ENCODE measurements at regions not wholly inside any gene's neighbourhood (a gene's known extent, or its start where the extent isn't known, plus 50 kb on each side); places are given as distances from the start of the nearest gene placed in this dataset.
"Not testable (repeated sequence)": the region's sequence is repeated elsewhere in the genome, so short reads cannot be mapped to it uniquely, and the experiment has no call there.

DNA sequence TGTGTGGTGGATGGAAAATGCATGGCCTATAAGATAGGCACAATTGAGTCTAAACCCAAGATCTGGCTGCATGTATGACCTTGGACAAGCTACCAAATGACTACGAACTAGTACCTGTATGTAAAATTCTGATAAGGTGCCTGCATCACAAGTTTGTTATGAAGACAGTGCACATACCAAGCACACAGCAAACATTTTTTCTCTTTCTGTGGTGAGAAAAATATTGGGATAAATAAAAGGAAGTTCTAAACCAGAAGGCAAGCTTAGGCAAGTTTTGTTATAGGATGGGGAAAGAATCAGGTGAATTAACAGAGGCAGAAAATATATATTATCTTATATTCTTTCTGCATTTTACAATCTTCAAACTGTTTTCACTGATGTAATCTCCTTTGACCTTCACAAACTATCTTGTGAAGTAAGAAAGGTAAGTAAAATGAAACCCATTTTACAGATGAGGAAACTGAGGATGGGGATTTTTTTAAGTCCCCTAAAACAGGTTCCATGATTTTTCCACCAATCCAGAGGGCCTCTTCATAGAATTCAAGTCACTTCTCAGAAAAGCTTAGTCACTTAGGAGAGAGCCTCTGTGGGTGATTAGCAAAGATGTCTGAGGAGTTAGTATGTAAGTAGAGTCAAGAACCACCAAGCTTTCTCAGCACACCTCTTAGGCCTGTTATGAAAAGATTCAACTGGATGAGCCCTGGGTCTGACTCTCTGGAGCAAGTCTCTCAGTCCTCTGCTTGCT, 132.0 kb upstream of the RAP1B start:
- DNase-seq (ENCODE audit: low read depth in 2 of 3, low spot score in 1 of 3), result no peak

DNA sequence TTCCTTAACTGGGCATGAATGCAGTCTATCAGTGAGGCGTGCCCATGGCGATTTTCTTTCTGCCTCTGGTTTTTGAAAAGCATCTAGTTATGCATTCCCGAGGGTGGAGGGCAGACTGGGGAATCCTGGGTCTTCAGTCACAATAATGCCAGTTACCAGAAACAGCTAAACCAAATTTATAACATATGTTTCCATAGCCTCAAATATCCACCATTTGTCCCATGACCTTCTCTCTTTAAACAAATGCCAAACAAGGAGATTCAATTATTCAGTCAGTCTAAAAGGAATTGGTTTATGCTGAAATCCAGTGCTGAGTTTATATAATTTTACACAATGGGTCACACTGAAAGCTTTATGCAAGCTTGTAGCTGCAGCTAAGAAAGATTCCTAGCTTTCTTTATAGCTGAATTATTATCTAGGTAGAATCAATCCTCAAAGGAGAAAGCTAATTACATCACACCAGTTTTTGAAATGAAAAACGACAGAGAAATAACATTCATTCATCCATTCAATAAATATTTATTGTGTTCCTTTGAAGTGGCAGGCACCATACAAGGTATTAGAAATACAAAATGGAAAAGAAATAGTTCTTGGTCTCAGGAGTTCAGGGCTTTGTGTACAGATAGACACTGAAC, 131.3 kb upstream of the RAP1B start:
- DNase-seq (ENCODE audit: low read depth in 2 of 3, low spot score in 1 of 3), result no peak

DNA sequence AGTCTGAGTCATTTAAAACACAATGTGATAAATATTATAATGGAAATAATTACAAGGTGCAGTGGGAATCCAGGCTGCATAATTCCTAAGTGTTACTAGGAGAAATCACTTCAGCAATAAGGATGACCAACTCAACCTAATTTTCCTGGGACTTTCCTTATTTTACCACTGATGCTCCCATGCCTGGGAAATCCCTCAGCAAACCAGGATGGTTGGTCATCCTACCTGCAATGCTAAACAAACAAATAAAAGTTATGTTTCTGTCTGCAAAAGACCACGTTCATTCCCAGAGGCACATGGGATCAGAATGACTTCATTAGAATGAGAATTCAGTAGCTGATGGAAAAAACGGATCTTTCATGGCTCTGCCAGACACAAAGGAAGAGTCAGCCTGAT, 130.8 kb upstream of the RAP1B start:
- DNase-seq (ENCODE audit: low read depth in 2 of 3, low spot score in 1 of 3), result no peak

DNA sequence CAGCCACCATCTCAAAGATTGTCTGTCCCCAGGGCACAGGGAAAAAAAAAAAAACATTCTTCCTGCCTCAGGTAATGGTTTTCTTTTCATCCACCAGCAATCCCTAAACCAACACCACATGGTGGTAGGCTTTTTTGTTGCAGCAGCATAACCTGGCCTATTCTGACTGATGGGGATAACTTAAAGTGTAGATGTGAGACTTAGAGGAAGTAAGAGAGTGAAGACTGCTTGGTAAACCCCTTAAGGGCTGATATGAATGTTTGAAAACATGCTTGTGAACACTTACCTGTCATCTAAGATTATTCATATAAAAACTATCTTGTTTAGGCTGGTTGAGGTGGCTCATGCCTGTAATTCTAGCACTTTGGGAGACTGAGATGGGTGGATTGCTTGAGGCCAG, 130.2 kb upstream of the RAP1B start:
- no peak for DNase-seq (ENCODE audit: low read depth in 2 of 3, low spot score in 1 of 3)

DNA sequence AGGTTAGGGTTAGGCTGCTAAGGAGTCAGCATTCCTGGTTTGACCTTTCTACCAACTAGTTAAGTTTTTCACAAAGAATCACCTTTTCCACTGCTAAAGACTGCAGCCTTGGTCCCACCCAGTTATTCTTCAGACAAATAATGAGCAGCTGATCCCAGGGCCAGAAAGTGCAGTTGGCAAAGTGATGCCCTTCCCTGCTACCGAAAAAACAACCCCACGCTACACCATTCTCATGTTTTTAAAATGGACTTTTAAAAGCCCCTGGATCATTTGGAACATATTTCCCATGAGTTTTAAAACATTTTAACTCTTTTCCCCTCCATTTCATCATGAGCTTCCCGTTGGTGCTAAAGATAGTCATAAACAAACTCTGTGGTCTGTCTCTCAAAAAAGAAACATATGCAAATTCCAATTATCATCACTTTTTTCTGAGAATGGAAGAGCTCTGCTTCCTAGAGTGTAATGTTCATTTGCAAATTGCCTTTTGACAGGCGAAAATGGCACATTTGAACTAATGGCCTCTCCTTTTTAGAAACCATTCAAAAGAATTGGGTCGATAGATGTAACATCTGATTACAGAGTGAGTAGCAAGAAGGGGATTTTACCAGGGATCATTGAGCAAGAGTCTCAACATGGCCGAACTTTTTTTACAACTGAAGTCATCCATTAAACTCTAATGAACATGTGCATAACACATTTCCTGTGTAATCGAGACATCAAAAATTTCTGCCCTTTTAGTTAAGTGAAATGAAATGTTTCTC, 129.3 kb upstream of the RAP1B start:
- peak in 1 of 3 donors; percentile 20 for DNase-seq (ENCODE audit: low read depth in 2 of 3, low spot score in 1 of 3)

DNA sequence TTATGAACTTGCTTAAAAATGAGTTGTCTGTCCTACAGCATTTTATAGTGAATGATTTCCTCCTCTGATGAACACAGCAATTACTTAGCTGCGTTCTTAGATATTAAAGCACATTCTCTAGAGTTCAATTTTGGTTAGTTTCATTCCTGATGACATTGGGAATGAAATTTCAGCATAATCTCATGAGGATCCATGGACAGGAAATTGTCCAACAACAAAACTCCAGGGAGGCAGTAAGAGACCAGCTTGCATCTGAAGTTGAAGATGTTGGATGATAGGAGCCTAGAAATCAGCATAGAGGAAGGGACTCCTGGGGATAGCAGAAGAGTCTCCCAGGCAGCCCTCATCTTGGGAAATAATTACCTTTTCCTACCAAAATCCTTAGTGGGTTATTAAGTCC, 128.7 kb upstream of the RAP1B start:
- no peak for DNase-seq (ENCODE audit: low read depth in 2 of 3, low spot score in 1 of 3)

DNA sequence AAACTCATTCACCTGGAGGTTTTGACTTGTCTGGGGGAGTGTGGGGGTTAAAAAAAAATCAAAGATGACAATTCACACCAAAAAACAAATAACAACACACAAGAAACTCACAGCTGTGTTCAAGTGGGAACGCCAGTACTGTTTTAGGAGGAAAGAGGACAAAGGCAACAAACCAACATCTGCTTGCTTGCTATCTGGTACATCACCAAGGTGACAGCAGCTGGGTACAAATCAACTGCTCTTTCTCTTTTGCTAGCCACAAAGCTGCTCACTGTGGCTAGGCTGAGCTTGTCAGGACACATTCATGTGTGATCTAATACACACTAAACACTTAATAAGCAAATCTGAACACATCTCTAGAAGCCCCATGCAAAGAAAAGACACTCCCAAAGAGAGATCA, 128.0 kb upstream of the RAP1B start:
- DNase-seq (ENCODE audit: low read depth in 2 of 3, low spot score in 1 of 3), result no peak

DNA sequence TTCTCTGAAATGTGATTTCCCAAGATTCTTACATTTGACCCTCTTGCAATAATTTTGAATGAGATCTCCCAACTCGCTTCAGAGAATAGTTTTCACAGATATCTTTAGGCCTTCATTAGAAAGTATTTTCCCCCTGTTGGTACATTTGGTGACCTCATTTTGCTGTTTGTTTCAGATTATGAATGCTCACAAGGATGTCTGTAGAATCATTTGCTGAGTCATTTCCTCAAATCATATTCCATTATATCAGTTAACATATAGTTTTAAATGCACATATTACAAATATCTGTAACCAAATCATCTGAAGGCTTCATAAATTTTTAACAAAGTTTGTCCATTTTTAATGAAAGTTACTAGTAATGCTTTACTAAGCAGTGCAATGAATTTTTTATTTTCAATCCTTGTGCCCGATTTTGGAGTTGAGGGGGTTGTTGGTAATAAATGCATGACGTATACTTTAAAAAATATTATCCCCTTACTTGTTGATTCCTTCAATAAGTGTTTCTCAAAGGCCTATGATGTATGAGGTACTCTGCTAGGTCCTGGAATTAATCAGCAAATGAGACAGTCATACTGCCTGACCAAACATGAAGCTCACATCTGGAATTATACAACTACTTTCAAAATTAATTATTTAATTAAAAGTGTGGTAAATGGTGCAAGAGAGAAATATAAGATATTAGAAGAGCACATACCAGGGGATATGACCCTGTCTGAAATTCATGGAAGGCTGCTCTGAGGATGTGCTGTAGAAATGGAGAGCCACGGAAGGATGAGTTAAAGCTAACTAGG, 126.9 kb upstream of the RAP1B start:
- DNase-seq (ENCODE audit: low read depth in 2 of 3, low spot score in 1 of 3), result no peak

DNA sequence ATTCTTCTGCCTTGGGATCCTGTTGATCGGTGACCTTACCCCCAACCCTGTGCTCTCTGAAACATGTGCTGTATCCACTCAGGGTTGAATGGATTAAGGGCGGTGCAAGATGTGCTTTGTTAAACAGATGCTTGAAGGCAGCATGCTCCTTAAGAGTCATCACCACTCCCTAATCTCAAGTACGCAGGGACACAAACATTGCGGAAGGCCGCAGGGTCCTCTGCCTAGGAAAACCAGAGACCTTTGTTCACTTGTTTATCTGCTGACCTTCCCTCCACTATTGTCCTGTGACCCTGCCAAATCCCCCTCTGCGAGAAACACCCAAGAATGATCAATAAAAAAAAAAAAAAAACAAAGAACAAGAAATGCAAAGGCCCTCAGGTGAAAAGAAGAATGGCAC, 126.1 kb upstream of the RAP1B start:
- DNase-seq (ENCODE audit: low read depth in 2 of 3, low spot score in 1 of 3), result not testable (repeated sequence)

DNA sequence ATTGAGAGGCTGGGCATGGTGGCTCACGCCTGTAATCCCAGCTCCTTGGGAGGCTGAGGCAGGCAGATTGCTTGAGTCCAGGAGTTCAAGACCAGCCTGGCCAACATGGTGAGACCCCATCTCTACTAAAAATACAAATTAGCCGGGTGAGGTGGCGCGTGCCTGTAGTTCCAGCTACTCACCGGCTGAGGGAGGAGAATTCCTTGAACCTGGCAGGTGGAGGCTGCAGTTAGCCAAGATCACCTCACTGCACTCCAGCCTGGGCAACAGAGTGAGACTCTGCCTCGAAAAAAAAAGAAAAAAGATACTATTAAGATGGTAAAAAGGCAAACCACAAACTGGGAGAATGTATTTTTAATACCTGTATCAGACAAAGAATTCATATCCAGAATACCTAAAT, 124.2 kb upstream of the RAP1B start:
- not testable (repeated sequence) for DNase-seq (ENCODE audit: low read depth in 2 of 3, low spot score in 1 of 3)

DNA sequence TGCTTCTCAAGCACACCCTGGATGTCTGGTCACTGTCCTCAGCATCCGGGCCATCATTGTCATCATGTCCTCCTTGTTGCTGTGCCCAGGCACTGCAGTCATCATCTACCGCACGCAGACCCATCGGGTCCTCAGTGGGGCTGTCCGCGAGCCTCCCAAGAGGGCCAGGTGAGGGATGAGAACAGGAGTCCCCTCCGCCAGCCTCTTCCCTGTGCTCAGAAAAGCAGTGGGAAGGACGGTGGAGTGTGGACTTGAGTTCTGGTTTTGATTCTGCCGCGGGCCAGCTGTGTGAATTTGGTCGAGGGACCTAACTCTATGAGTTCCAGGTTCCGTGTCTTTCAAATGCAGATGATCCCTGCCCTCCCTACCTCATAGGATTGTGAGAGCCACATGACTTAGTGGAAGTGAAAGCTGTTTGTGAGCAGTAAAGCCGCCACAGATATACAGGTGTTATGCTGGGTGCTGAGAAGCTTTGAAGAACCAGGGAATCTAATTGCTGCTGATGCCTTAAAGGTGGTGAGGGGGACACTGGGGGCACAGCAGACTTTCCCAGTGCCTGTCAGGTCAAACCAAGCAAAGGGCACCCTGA, 122.9 kb upstream of the RAP1B start:
- DNase-seq (ENCODE audit: low read depth in 2 of 3, low spot score in 1 of 3), result no peak

DNA sequence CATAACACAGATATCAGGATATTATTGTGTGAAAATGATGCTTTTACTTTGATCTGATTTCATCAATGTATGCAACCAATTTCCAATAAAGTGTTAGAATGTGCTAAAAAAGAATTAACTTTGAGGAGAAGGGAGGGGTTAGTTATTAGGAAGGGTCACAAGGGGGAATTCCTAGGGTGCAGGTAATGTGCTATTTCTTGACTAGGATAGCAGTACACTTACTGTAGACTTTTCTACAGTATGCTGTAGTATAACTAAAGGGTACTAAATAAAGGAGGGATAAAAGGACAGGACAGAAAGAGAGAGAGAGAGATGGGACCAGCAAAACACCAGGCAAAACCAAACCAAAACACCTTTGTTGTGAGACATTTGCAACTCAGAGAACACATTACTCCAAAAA, 121.4 kb upstream of the RAP1B start:
- no peak for DNase-seq (ENCODE audit: low read depth in 2 of 3, low spot score in 1 of 3)

DNA sequence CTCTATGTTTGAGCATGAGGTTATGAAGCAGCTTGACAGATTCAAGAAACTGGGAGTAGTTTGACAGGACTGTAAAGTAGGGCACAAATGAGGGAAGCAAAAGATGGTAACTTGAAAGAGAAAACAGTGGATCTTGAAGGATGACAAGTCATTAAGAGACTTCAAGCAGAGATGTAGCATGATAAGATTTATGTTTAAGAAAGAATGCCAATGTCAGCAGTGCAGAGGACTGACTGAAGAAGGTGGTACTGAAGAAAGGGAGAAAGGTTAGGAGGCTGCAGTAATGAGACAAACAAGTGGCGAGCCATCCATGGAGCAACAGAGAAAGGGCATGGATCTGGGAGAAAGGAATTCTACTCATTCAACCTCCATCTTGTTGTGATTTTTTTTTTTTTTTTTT, 120.2 kb upstream of the RAP1B start:
- DNase-seq (ENCODE audit: low read depth in 2 of 3, low spot score in 1 of 3), result no peak

DNA sequence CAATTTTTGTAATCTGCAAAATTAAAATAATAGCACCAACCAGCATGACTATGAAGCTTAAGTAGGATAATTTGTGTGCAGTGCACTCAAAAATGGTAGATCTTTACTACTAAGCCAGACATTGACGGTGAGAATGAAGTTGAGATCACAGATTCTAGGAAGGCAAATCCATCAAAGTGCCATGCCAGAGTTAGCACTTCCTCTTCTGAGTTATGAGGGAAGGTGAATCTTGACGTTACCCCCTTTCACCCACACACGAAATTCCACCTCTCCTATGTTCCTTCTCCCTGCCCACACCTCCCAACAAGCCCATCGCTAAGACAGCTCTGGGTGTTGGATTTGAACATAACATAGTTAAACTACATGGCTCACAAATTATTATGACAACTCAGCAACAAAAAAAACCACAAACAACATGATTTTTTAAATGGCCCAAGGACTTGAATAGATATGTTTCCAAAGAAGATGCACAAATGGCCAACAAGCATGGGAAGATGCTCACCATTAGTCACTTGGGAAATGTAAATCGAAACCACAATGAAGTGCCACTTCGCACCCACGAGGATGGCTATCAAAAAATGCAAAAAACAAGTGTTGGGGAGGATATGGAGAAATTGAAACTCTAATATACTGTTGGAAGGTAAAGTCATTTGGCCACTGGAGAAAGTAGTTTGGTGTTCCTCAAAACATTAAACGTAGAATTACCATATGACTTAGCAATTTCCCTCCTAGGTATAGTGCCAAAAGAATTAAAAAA, 119.3 kb upstream of the RAP1B start:
- no peak for DNase-seq (ENCODE audit: low read depth in 2 of 3, low spot score in 1 of 3)

DNA sequence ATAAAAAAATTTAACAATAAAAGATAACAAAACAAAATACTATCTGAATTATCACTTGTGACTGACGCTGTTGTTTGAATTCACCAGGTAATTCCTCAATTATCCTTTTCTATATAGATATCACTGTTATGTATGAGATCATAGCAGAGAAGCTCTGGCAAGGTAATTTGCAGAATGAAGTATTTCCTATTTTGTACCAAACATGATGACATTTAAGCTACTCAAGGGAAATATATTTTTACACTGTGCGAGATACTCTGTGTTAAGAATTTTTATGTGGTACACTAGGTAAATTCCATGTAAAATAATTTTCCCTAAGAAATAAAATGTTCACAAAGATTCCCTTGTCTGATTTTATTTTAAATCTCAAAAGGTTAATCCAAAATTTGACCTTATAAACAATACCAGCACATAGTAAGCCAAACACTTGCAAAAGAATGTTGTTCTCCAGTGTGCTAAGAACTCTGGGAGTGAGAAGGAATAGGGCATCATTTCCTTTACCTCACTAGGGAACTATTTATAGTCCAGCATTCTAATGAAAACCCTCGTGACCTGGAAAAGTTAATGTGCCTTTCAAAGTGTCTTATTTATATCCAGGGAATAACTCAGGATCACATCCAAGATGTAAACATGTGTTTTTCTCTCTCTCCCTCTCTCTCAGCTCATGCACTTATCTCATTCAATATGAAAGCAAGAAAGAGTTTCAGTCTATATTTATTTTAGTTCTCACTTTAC, 115.2 kb upstream of the RAP1B start:
- DNase-seq (ENCODE audit: low read depth in 2 of 3, low spot score in 1 of 3), result no peak

DNA sequence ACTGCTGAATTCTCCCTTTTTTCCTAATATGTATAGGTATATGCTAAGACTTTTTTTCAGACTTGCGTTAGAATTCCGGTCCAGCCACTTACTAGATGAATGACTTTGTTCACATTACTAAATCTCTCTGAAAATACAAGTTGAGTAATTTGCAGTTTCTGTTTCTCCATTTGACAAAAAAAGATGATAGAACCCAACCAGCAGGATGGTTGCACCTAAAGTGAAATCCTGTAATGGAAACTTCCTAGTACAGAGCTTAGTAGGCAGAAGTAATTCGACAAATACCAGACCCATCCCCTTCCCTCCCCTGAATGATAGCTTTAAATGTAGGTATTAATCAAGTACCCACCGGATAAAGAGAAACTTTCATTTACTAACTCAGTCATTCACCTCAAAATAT, 113.6 kb upstream of the RAP1B start:
- peak in 1 of 3 donors; percentile 23 for DNase-seq (ENCODE audit: low read depth in 2 of 3, low spot score in 1 of 3)

DNA sequence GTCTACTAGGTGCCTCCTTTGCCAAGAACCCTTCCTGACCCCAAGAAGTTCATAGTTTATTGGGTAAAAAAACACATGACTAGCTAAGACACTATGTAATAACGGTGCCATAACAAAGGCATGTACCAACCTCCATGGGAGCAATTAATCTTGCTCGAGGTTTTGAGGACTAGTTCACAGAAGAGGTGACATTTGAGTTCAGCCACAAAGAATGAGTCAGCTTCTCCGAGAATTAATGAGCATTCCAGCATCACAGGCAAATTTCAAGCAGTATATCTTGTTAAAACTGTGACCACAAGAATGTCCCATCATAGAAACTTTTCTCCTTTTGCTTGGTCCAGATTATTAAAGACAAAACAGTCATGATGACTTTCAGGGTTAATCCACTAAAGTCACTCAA, 113.0 kb upstream of the RAP1B start:
- peak in 1 of 3 donors; percentile 20 for DNase-seq (ENCODE audit: low read depth in 2 of 3, low spot score in 1 of 3)

DNA sequence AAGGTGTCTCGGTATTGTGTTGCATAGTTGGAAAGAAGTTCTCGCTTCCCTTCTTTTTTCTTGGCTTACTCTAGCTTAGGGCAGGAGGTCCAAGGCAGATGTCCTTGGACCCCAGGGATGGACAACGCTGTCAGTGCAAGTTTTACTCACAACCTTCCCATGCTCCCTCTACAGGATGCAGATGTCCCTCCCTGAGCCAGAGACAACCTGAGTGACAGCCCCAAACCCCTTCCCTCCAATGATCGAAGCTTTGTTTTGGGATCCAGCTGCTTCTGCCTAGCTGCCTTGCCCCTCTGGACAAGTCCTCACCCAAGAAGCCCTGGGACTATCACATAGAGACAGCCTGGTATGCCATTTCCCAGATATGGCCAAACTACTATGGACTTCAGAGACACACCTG, 112.0 kb upstream of the RAP1B start:
- no peak for DNase-seq (ENCODE audit: low read depth in 2 of 3, low spot score in 1 of 3)

DNA sequence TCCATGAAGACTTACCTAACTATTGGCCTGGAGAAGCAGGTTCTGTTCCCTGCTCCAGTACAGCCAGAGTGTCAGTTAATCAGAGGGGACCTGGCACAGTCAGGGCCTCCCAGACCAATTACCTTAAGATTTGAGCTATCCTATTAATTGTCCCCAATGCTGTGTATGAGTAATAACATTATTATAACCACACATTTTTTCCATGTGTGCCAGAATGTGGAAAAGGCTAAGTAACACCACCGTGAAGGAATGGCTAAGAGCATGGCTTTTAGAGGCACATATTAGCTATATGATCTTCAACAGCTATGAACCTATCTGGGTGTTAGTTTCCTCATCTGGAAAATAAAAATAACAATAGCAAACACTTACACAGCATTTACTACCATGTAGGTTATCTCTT, 111.1 kb upstream of the RAP1B start:
- DNase-seq (ENCODE audit: low read depth in 2 of 3, low spot score in 1 of 3), result no peak

DNA sequence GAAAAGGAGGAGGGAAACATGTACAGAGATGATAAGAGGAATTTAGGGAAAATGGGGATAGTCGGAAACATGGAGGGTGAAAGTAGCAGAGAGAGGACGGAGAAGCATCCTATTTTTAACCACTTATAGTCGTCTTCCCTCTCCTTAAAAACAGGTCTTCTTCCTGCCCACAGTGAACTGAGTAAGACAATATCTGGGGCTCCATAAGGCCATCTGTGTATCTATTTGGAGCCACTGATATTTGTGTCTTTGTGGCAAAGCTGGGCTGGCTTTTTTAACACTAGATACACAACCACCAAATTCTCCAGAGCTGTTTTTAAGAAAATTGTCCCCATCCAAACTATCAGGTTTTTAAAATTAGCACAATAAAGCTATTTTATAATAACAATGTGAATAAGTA, 109.5 kb upstream of the RAP1B start:
- no peak for DNase-seq (ENCODE audit: low read depth in 2 of 3, low spot score in 1 of 3)

All from stimulated activated CD4-positive, alpha-beta T cell treated with anti-CD3 and anti-CD28 coated beads, Interleukin-12 subunit alpha, Interleukin-12 subunit beta, amount 100 ng/mL, for 48 hours (primary cell).